SK-N-MC (cell line): ENCODE measurements at regions not wholly inside any gene's neighbourhood (a gene's known extent, or its start where the extent isn't known, plus 50 kb on each side); places are given as distances from the start of the nearest gene placed in this dataset.

Source experiments
- EZH2 ChIP-seq: fragments of 200-600 bp; sonication (generic); IDR thresholded peaks from one replicate; pipeline ENCODE4 v1.6.1; 2017; ENCODE audit warnings: antibody characterized with exemption
- FOXP2 ChIP-seq: optimal IDR thresholded peaks from 2 replicates; pipeline ENCODE3; 2011; ENCODE audit warnings: mild to moderate bottlenecking, moderate library complexity; ENCODE audit not compliant: insufficient read depth; ENCODE audit errors: extremely low read length, control extremely low read depth
- POLR2AphosphoS5 ChIP-seq: IDR thresholded peaks from 2 replicates; pipeline ENCODE4 v1.6.1; 2012; ENCODE audit warnings: mild to moderate bottlenecking, low read depth, low read length, borderline replicate concordance

- no peak for TF ChIP-seq POLR2AphosphoS5
- no peak for TF ChIP-seq EZH2
- no peak for TF ChIP-seq FOXP2
Observed at GRCh38 chr3:187970106-187970505, 183.9 kb upstream of the LPP start.
